OCI-LY1 (cell line): ENCODE measurements at regions not wholly inside any gene's neighbourhood (a gene's known extent, or its start where the extent isn't known, plus 50 kb on each side); places are given as distances from the start of the nearest gene placed in this dataset.

Source experiments
- H2AFZ ChIP-seq: fragments of 200-600 bp; sonication (generic), shearing (Covaris generic); 2 replicates; pipeline ENCODE4 v1.6.0; 2014; ENCODE audit warnings: antibody characterized with exemption, mild to moderate bottlenecking, low read length
- H3F3A ChIP-seq: fragments of 200-600 bp; sonication (generic), shearing (Covaris generic); 2 replicates; pipeline ENCODE4 v1.6.0; 2014; ENCODE audit warnings: mild to moderate bottlenecking, antibody characterized with exemption, low read length, moderate library complexity; ENCODE audit not compliant: insufficient read depth
- H3K27ac ChIP-seq: fragments of 200-600 bp; sonication (generic); 2 replicates; pipeline ENCODE4 v1.5.1; 2014; ENCODE audit warnings: low read length, mixed run types, mild to moderate bottlenecking, low read depth; ENCODE audit not compliant: poor library complexity, severe bottlenecking
- H3K27me3 ChIP-seq: fragments of 200-600 bp; sonication (generic); 2 replicates; pipeline ENCODE4 v1.6.0; 2014; ENCODE audit warnings: antibody characterized with exemption, mild to moderate bottlenecking, low read length, moderate library complexity; ENCODE audit not compliant: insufficient read depth
- H3K36me3 ChIP-seq: fragments of 200-600 bp; sonication (generic); 2 replicates; pipeline ENCODE4 v1.6.1; 2014; ENCODE audit warnings: mild to moderate bottlenecking, antibody characterized with exemption, low read length, moderate library complexity, mixed read lengths; ENCODE audit not compliant: insufficient read depth
- H3K4me1 ChIP-seq: fragments of 200-600 bp; sonication (generic); 2 replicates; pipeline ENCODE4 v1.5.1; 2014; ENCODE audit warnings: mild to moderate bottlenecking, low read length, moderate library complexity; ENCODE audit not compliant: insufficient read depth, severe bottlenecking
- H3K4me2 ChIP-seq: fragments of 200-600 bp; sonication (generic), shearing (Covaris generic); 2 replicates; pipeline ENCODE4 v1.6.1; 2014; ENCODE audit warnings: low read length
- H3K4me3 ChIP-seq: fragments of 200-600 bp; sonication (generic); 2 replicates; pipeline ENCODE4 v1.5.1; 2014; ENCODE audit warnings: low read length, low read depth, mild to moderate bottlenecking, mixed read lengths; ENCODE audit not compliant: poor library complexity, severe bottlenecking
- H3K79me2 ChIP-seq: fragments of 200-600 bp; shearing (Covaris generic); 2 replicates; pipeline ENCODE4 v1.6.1; 2016; ENCODE audit warnings: mixed run types, low read length, mixed read lengths; ENCODE audit not compliant: insufficient read depth
- H3K9ac ChIP-seq: fragments of 200-600 bp; sonication (generic), shearing (Covaris generic); 2 replicates; pipeline ENCODE4 v1.6.1; 2014; ENCODE audit warnings: mild to moderate bottlenecking, low read length, mixed read lengths
- H3K9me2 ChIP-seq: fragments of 200-600 bp; sonication (generic), shearing (Covaris generic); 2 replicates; pipeline ENCODE4 v1.6.1; 2014; ENCODE audit warnings: low read depth, mild to moderate bottlenecking, low read length, mixed read lengths
- H3K9me3 ChIP-seq: fragments of 200-600 bp; shearing (Covaris generic); 2 replicates; pipeline ENCODE4 v1.6.1; 2014; ENCODE audit warnings: low read length, mixed read lengths
- H4K20me1 ChIP-seq: fragments of 200-600 bp; sonication (generic), shearing (Covaris generic); 2 replicates; pipeline ENCODE4 v1.6.0; 2016; ENCODE audit warnings: mild to moderate bottlenecking, low read length; ENCODE audit not compliant: insufficient read depth
- EZH2 ChIP-seq: fragments of 200-600 bp; sonication (generic), shearing (Covaris generic); IDR thresholded peaks from 2 replicates; pipeline ENCODE4 v1.8.0; 2017; ENCODE audit warnings: borderline replicate concordance, mixed run types, mild to moderate bottlenecking, antibody characterized with exemption, low read length, moderate library complexity, mixed read lengths
- TF ChIP-seq, protein P1 (sequence below): fragments of 200-600 bp; sonication (generic), shearing (Covaris generic); IDR thresholded peaks from 2 replicates; pipeline ENCODE4 v1.5.1; 2017; ENCODE audit warnings: mild to moderate bottlenecking, antibody characterized with exemption, low read length, moderate library complexity, mixed read lengths

DNA sequence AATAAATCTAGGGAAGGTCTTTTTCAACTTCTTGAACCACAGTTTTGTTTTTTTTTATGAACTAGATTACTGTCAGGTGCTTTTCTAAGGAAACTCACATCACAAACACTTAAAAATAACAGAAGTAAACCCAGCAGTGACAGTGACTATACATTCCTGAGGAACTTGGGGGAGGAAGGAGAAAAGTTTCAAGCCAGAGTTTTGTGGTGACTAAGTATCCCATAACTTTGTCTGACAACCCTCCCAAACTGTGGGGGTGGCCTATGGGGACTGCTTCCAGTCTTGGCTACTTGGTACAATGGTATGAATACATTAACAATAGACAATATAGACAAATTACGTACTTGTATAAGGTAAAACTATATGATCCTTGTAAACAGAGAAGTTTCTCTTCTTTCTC, 202.5 kb upstream of the MAN1A1 start:
- TF ChIP-seq EZH2 = no peak
- TF ChIP-seq, protein P1, sequence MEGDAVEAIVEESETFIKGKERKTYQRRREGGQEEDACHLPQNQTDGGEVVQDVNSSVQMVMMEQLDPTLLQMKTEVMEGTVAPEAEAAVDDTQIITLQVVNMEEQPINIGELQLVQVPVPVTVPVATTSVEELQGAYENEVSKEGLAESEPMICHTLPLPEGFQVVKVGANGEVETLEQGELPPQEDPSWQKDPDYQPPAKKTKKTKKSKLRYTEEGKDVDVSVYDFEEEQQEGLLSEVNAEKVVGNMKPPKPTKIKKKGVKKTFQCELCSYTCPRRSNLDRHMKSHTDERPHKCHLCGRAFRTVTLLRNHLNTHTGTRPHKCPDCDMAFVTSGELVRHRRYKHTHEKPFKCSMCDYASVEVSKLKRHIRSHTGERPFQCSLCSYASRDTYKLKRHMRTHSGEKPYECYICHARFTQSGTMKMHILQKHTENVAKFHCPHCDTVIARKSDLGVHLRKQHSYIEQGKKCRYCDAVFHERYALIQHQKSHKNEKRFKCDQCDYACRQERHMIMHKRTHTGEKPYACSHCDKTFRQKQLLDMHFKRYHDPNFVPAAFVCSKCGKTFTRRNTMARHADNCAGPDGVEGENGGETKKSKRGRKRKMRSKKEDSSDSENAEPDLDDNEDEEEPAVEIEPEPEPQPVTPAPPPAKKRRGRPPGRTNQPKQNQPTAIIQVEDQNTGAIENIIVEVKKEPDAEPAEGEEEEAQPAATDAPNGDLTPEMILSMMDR = no peak
- H3F3A ChIP-seq = no peaks in the 10 kb centered on the region
- no peaks in the 10 kb centered on the region for H3K27me3 ChIP-seq
- H4K20me1 ChIP-seq = no peaks in the 10 kb centered on the region
- no peaks in the 10 kb centered on the region for H3K9me3 ChIP-seq
- no peak overlapping the region for H3K4me2 ChIP-seq
- H3K27ac ChIP-seq = no peak overlapping the region
- H3K9ac ChIP-seq = no peak overlapping the region
- H3K4me1 ChIP-seq = no peaks in the 10 kb centered on the region
- no peaks in the 10 kb centered on the region for H3K9me2 ChIP-seq
- no peak overlapping the region for H3K4me3 ChIP-seq
- H3K36me3 ChIP-seq = no peaks in the 10 kb centered on the region
- no peak overlapping the region for H2AFZ ChIP-seq
- no peaks in the 10 kb centered on the region for H3K79me2 ChIP-seq

DNA sequence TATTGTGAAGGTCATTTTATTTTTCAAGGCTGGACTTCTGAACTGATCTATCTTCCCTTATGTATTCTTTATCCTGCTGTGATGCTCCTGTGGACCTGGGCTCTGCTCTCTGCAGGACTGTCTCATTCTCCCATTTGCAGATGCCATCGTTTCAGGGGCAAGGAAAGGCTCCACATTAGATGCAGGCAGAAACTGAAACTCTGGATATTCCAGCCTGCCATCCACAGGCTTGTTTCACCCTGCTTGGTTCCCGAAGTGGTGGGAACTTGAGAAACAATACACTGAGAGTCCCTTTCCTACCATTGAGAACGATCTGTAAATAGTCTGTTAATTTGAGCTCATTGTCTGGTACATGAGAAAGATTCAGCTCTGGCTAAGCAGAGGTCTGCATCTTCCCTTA, 197.5 kb upstream of the MAN1A1 start:
- TF ChIP-seq, protein P1 = no peak
- TF ChIP-seq EZH2 = no peak
- H3K27me3 ChIP-seq = no peaks in the 10 kb centered on the region

DNA sequence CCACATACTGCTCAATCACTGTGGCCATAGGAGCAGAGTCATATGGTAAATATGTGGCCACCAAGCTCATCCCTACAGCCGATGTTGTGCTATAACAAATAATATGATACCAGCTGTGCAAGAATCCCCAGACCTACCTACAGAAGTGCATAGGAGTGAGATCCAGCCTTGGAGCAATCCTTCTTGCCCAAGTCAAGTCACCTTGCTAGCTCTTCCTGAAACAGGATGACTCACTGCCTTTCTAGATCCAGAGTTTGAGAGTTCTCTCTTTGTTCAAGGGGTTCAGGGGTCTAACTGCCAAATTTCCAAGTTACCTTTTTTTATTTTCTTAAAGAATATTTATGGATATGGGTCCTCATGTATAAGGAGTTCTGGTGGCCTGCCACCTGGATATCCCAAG, 195.7 kb upstream of the MAN1A1 start:
- no peaks in the 10 kb centered on the region for H3K27me3 ChIP-seq
- no peak overlapping the region for H3K27ac ChIP-seq
- no peaks in the 10 kb centered on the region for H3K79me2 ChIP-seq
- no peaks in the 10 kb centered on the region for H3K4me1 ChIP-seq
- H3K36me3 ChIP-seq = no peaks in the 10 kb centered on the region
- no peaks in the 10 kb centered on the region for H3K9me2 ChIP-seq
- H3K9ac ChIP-seq = no peak overlapping the region
- no peaks in the 10 kb centered on the region for H4K20me1 ChIP-seq
- no peak for TF ChIP-seq EZH2
- TF ChIP-seq, protein P1 = no peak
- H3F3A ChIP-seq = no peaks in the 10 kb centered on the region
- no peaks in the 10 kb centered on the region for H3K9me3 ChIP-seq
- H3K4me3 ChIP-seq = no peak overlapping the region
- no peak overlapping the region for H2AFZ ChIP-seq
- H3K4me2 ChIP-seq = no peak overlapping the region

More for the DNA sequence above, 197.5 kb upstream of the MAN1A1 start:
- H4K20me1 ChIP-seq = no peaks in the 10 kb centered on the region
- no peaks in the 10 kb centered on the region for H3K4me1 ChIP-seq
- H3K36me3 ChIP-seq = no peaks in the 10 kb centered on the region
- H3F3A ChIP-seq = no peaks in the 10 kb centered on the region
- H3K4me2 ChIP-seq = no peak overlapping the region
- no peaks in the 10 kb centered on the region for H3K79me2 ChIP-seq
- H3K27ac ChIP-seq = no peak overlapping the region
- no peaks in the 10 kb centered on the region for H3K9me2 ChIP-seq
- H3K9me3 ChIP-seq = no peaks in the 10 kb centered on the region
- no peak overlapping the region for H2AFZ ChIP-seq
- no peak overlapping the region for H3K4me3 ChIP-seq
- no peak overlapping the region for H3K9ac ChIP-seq
